ENCODE measurements at regions not wholly inside any gene's neighbourhood (a gene's known extent, or its start where the extent isn't known, plus 50 kb on each side); places are given as distances from the start of the nearest gene placed in this dataset.

- no peak for DNase-seq
Measured at GRCh38 chr20:56978475-56978874, 288.0 kb downstream of the BMP7 start.

DNA sequence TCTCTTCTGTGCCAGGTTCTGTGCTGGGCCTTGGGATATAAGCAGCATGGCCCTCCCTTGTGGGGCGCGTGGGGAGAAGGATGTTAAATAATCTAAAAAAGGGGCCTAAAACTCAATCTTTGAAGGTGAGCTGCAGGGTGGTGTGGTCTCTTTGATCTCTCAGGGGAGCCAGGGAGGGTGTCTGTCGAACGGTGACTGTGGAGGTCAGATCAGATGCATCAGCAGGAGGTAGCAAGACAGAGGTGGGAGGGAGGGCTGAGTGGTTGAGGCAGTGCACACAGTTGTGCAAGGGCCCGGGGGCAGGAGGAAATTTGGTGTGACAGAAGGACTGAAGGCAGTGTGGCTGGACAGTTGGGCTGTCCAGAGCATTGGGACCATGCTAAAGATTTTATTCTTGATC is 287.3 kb downstream of the BMP7 start:
- no peak for DNase-seq

- no peak for DNase-seq
Measured at GRCh38 chr20:56981301-56981700, 285.1 kb downstream of the BMP7 start.

DNA sequence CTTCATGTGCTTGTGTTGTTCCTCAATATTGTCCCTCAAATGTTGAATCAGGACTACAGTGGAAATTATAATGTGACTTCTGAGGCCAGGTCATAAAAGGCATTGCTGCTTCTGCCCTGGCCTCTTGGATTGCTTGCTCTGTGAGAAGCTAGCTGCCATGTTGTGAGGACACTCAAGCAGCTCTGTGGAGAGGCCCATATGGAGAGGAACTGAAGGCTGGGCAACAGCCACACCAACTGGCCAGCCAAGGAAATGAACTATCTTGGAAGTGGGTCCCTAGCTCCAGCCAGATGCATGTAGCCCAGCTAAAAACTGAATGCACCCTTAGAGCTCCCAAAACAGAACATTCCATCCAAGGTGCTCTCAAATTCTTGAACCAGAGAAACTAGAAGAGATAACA is 282.6 kb downstream of the BMP7 start:
- DNase-seq, result no peak

- DNase-seq, result no peak
Measured at GRCh38 chr20:56985066-56985685, 281.3 kb downstream of the BMP7 start.

DNA sequence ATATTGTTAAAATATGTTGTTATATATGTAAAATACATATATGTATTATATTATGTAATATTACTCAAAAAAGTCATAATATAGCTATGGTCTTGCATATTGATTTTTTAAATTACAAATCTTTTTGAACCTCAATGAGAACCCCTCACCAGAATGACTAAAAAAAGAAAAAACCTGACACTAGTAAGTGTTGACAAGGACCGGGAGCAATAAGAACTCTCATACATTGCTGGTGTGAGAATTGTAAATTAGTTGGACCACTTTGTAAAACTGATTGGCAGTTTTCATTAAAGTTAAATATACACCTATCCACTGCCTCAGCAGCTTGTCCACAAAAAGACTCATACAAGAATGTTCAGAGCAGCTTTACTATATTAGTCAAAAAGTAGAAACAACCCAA is 280.0 kb downstream of the BMP7 start:
- DNase-seq, result no peak

DNA sequence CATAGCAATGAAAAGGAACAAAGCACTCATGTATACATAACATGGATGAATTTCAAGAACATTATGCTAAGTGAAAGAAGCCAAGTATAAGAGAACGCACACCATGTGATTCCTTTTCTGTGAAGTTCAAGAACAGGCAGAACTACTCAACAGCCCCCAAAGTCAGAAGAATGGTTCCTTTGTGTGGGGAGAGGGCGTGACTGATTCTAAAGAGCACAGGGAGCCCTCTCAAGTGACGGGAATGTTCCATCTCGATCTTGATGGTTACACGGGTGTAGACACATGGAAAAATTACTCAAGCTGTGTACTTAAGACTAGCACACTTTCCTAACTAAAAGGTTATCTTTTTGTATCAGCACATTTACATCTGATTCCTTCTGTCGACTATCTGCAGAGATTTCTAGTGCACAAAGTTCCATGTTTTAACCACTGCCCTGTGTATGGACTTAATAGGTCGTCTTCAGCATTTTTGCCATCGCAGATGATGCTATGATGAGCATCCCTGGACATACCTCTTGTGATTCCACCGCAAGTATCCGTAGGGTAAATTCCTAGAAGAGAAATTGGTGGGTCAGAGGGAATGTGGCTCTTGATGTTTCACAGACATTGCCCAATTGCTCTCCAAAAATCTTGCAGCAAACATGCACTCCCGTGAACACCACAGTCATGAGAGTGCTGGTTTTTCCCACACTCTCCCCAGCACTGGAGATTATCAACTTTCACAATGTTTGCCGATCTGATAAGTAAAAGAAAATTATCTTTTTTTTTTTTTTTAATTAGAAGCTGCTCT is 279.3 kb downstream of the BMP7 start:
- DNase-seq, result no peak

GRCh38 chr20:56987986-56988385 is 278.5 kb downstream of the BMP7 start:
- no peak for DNase-seq

- no peak for DNase-seq
Measured at GRCh38 chr20:56988446-56988845, 278.0 kb downstream of the BMP7 start.

DNA sequence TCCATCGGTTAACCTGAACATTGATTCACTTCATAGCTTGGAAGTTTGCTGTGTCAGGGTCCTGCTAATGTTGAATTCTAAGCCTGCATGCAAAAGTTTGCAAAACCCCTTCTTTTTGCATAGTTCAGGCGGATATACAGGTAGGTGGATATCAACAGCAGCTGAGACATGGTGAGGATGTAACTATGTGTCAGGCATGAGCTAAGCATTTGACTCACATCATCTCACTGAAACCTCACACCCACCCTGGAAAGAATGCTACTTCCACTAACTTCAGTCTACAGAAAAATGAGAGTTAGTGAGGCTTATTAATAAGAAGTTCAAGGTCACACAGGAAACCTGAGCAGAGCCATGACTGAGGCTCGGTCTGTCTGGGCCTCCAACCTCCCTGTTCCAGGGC is 276.9 kb downstream of the BMP7 start:
- no peak for DNase-seq

DNA sequence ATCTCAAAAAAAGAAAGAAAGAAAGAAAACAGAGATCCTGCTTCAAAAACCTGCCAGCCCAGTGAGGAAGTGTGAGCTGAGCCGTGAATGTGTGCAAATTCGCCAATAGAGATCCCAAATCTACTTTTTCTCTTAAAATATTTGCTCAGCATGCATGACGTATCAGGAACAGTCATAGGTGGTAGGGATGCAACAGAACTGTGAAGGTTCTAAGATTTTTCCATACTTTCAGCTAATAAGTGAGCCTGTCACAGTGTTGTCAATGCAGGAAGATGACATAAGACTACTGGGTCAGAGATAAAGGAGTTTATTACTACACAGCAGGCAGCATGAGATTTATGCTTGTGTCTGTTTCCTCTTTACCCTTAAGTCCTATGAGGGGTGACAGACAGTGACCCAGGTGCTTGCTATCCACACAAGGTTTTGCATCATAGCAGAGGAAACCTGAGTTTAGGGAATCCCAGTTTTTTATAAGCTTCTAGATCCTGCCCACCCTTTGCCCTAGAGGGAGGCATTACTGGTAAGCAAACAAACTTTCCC is 273.4 kb downstream of the BMP7 start:
- no peak for DNase-seq

DNA sequence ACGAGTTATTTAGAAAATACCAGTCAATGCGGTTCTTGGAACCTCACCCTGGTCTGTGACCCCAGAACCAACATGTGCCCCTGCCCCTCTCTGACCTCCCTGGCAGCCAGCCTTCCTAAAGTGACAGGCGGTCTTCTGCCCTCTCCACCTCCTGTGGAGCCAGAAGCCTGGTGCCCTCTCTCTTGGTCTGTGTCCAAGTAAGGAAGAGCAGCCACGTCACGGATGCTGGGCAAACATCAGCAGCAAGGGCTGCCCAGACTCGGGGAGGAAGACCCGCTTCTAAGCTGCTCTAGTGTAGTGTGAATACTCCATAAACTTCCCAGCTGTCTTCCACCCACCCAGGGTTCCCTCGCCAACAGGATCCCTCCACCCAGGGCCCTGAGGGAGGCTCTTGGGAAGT is 272.4 kb downstream of the BMP7 start:
- no peak for DNase-seq

DNA sequence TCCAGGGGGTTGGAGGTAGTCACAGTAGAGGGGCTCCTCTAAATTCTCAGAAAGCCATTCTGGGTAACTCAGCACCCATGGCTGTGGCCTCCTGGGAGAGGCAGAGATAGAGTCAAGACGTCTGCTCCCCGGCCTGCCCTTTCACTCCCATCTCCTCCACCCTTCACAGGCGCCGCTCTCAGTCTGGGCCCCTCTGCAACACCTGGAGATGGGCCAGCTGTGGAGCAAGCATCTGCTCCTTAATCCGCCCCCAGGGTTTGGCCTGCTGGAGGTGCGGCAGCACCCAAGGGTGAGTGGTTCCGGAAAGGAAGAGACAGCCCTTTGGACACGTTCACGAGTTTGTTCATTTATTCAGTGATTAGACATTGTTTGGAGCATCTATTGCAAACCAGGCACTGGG is 271.3 kb downstream of the BMP7 start:
- DNase-seq, result no peak

- no peak for DNase-seq
Measured at GRCh38 chr20:56995635-56996075, 270.8 kb downstream of the BMP7 start.

DNA sequence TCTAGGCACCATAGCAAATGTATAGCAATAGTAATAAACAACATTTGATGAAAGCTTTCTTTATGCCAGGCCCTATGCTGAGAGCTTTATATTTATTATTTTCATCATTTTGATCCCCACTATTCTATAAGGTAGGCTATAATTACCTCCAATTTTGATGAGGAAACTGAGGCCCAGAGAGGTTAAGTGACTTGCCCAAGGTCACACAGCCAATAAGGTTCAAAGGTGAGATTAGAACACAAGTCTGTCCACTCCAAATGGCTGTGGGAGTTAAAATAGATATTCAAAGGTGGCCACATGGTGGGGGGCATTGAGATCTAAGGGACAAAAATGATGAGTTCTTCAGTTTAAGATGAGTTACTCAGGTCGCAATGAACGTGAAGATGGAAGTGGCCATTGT is 269.9 kb downstream of the BMP7 start:
- no peak for DNase-seq

- no peak for DNase-seq
Measured at GRCh38 chr20:56998438-56998837, 268.0 kb downstream of the BMP7 start.

- DNase-seq, result no peak
Measured at GRCh38 chr20:57000441-57000968, 265.9 kb downstream of the BMP7 start.

- no peak for DNase-seq
Measured at GRCh38 chr20:57001126-57001767, 265.2 kb downstream of the BMP7 start.

- no peak for DNase-seq
Measured at GRCh38 chr20:57002066-57002570, 264.3 kb downstream of the BMP7 start.

- no peak for DNase-seq
Measured at GRCh38 chr20:57003012-57003411, 263.4 kb downstream of the BMP7 start.

DNA sequence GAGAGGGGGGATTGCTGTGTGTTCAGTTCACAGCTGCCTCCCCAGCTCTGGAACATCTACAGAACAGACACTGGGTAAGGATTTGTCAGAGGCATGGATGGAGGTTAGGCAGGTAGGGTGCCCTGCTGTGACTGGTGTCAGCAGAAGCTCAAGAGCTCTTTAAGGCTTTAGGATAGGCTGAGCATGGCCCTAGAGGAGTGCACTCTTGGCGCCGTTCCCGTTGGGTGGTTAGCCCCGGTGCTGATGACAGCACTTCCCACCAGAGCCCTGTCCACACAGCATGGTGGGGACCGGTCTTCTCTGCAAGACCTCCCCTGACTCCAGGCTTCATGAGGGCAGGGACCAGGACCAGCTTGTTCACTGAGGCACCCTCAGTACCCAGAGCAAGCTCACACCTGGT is 262.0 kb downstream of the BMP7 start:
- DNase-seq, result no peak

DNA sequence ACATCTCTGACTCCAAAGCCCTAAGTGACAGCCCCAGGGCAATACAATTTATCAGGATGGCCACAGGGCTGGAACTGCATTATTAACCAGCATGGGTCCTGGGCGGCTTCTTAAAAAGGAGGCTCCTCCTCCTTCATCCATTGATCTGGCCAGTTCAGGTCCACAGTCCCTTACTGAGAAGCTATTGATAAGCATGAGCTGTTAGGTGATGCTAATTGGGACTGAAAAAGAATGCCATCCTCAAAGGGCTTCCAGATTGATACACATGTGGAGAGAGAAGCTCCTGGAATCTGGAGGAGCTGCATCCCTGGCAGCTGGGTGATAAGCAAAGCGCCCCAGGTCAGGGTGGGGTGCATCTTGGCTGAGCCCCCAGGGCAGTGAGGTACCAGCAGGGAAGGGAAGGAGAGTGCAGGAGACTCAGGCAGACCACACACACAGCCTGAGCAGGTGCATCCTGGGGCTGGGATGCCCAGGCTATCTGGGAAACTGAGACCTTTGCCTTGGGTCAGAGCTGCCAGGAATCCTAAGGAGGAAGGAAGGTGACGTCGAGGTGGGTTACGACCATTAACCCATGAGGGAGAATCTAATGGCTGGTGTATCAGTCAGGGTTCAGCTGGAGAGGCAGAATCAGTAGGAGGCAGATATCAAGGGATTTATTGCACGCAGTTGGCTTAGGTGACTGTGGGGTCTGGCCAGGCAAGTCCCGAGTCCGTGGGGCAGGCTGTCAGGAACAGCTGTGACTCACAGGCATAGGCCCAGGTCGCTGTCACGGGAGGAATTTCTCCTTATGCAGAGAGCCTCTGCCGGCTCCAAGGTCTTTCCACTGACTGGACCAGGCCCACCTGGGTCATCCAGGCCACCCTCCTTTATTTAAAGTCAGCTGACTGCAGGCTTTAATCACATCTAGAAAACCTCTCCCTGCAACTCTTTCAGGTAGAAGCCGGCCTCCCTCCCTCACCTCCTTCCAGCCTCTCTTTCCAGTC is 261.2 kb downstream of the BMP7 start:
- DNase-seq, result no peak

All from CD4-positive, alpha-beta T cell treated with Interleukin-10 for 1 hour (primary cell).